Cardiac muscle cell (in vitro differentiated cells and primary cell): ENCODE measurements at regions not wholly inside any gene's neighbourhood (a gene's known extent, or its start where the extent isn't known, plus 50 kb on each side); places are given as distances from the start of the nearest gene placed in this dataset.

Experiments used
- DNase-seq, 2 donors: peaks; one replicate each; pipeline versions ENCODE4 v3.0.0 to v3.0.0-alpha.2; 2010 to 2017; ENCODE audit warnings: low read depth in 1 of 2, low spot score in 1 of 2
- H3K27ac ChIP-seq: fragments of 200-600 bp; sonication (generic); 2 replicates; pipeline ENCODE4 v1.5.1; 2016
- H3K27me3 ChIP-seq: fragments of 200-600 bp; sonication (generic); 2 replicates; pipeline ENCODE4 v1.6.0; 2016; ENCODE audit warnings: control low read depth
- H3K36me3 ChIP-seq: fragments of 200-600 bp; sonication (generic); 2 replicates; pipeline ENCODE4 v1.5.1; 2016; ENCODE audit warnings: control low read depth
- H3K4me1 ChIP-seq: fragments of 200-600 bp; sonication (generic); 2 replicates; pipeline ENCODE4 v1.8.1; 2017; ENCODE audit warnings: low read depth, mild to moderate bottlenecking, mixed run types
- H3K4me3 ChIP-seq: fragments of 200-600 bp; sonication (generic); 2 replicates; pipeline ENCODE4 v1.5.1; 2016; ENCODE audit warnings: mild to moderate bottlenecking
- H3K9me3 ChIP-seq: fragments of 200-600 bp; sonication (generic); 2 replicates; pipeline ENCODE4 v1.5.1; 2017; ENCODE audit warnings: low read depth, mild to moderate bottlenecking, control low read depth
- TF ChIP-seq, protein P1 (sequence below): IDR thresholded peaks from 2 replicates; pipeline ENCODE4 v1.5.1; 2012; ENCODE audit warnings: low read depth, mild to moderate bottlenecking, low read length

DNA sequence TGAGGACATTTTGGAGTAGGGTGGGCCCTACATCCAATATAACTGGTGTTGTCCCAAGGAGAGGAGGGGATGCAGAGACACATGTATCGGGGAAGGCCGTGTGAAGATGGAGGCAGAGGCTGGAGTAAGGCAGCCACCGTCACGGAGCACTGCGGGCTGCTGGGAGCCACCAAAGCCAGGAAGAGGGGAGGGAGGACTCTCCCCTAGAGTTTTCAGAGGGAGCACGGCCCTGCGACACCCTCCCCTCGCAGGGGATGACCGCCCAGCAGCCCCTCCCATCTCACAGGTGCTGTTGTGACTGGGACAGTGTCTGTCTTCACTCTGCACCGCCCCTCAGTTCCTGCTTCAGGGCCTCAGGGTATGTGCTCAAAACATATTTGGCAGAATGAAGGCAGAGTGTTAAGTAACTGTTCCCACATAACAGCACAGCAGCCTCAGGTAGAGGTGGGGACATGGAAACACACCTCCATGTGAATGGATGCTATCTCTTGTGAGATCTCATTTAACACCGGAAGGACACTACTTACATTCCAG lies 82.2 kb downstream of the RBFOX3 start:
- no peak for DNase-seq

DNA sequence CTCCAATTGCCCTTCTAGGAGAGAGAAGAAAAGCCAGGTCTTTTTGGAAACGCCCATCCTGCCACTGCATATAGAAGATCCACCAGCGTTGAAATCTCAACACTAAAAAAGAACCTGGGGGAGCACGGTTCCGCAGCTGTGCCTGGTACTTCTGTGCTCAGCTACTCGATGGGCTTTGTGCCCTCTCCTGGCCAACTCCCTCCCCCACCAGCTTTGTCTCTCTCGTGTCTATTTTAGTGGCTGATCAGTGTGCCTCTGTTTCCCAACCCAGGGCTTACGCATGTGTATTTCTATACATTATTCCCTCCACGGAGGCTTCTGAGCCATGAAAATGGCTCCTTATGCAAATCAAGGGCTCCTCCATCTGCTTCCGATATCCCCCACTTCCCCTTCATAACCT lies 83.5 kb downstream of the RBFOX3 start:
- no peak overlapping the region for H3K27ac ChIP-seq
- TF ChIP-seq, protein P1, sequence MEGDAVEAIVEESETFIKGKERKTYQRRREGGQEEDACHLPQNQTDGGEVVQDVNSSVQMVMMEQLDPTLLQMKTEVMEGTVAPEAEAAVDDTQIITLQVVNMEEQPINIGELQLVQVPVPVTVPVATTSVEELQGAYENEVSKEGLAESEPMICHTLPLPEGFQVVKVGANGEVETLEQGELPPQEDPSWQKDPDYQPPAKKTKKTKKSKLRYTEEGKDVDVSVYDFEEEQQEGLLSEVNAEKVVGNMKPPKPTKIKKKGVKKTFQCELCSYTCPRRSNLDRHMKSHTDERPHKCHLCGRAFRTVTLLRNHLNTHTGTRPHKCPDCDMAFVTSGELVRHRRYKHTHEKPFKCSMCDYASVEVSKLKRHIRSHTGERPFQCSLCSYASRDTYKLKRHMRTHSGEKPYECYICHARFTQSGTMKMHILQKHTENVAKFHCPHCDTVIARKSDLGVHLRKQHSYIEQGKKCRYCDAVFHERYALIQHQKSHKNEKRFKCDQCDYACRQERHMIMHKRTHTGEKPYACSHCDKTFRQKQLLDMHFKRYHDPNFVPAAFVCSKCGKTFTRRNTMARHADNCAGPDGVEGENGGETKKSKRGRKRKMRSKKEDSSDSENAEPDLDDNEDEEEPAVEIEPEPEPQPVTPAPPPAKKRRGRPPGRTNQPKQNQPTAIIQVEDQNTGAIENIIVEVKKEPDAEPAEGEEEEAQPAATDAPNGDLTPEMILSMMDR = no peak

More for the DNA sequence above, 82.2 kb downstream of the RBFOX3 start:
- peaks cover 9% of the 10 kb centered on the region for H3K27me3 ChIP-seq
- H3K4me3 ChIP-seq = no peak overlapping the region
- H3K4me1 ChIP-seq = no peaks in the 10 kb centered on the region
- TF ChIP-seq, protein P1 = no peak
- no peak overlapping the region for H3K27ac ChIP-seq
- H3K9me3 ChIP-seq = no peaks in the 10 kb centered on the region
- no peaks in the 10 kb centered on the region for H3K36me3 ChIP-seq

DNA sequence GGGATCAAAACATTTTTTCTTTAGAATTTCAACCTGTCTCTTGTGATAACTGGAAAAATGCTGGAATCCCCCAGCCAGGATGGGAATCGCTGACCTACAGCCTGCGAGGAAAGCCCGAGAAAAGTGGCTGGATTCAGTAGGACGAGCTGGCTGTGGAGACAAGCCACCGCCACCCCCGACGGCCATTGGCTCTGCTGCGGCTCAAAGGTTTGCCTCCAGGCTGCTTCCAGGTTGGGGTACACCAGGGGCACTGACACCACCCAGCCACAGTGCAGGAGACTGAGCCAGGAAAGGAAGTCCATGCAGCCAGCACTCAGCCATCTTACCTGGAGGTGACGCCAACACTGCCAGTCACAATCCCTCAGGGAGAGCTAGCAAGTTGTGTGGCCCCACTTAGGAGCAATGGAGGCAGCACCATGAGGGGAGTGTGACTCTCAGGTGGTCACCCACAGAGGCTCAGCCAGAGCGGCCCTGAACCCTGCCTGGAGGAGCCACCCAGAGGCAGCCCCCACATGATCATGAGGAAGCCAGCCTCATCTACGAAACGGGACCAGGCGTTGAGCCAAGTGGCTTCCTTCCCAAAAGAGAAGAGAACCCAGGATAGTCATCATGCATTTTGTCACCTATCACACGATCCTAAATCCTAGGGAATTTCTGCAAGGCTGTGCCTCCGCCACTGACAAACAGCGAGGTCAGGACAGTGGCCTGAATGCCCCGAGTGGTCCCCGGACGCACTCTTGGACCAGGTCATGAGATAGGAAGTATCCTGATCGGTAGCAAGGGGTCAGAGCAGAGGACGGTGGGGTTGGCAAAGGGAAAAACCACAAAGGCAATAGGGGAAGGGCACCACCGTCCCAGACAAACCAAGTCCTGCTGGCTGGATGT lies 84.8 kb downstream of the RBFOX3 start:
- H3K36me3 ChIP-seq = no peaks in the 10 kb centered on the region
- no peaks in the 10 kb centered on the region for H3K4me1 ChIP-seq
- TF ChIP-seq, protein P1 = no peak
- H3K9me3 ChIP-seq = no peaks in the 10 kb centered on the region
- H3K27ac ChIP-seq = no peak overlapping the region
- peaks cover 9% of the 10 kb centered on the region for H3K27me3 ChIP-seq
- no peak overlapping the region for H3K4me3 ChIP-seq
- DNase-seq = no peak

More for the DNA sequence above, 83.5 kb downstream of the RBFOX3 start:
- DNase-seq = no peak
- Histone ChIP-seq H3K4me3 (no peak overlapping the region), H3K9me3 (no peaks in the 10 kb centered on the region), H3K4me1 (no peaks in the 10 kb centered on the region), H3K36me3 (no peaks in the 10 kb centered on the region), H3K27me3 (peaks cover 9% of the 10 kb centered on the region)

DNA sequence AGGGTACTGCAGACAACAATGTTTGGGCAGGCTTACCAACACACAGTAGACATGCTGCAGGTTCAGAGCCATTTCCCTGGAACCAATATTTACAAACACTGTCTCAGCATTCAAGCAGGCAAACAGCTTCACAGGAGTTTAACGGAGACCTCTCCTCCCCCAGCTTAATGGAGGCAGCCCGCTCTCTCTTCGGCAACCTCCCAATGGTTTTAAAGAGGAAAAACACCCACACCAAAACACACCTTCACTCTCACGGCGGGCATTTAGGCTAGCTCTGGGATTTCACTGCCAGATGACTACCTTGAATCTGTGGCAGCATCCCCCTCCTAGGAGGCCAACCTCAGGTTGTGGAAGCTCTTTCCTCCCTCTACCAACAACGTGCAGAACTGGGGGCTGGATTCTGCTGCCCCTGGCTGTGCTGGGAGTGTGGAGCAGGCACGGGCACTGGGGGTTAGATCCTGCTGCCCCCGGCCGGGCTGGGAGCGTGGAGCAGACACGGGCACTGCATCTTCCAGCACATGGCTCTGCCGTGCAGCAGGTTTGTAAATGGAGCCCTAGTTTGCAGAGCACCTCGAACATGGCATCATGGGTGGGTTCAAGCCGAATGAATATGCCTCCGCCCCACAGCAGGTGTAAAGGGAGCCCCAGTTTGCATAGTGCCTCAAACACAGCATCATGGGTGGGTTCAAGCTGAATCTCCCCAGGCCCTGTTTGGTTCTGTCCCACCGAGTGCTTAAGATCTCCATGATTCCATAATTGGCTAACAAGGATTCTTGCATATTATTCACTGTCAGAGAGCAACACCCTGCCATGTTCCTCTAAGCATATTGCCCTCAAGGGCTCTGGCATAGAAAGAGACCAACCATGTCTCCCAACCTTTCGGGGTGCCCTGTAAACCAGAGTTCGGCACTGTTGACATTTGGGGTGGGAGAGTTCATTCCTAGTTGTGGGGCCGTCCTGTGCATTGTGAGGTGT lies 86.4 kb downstream of the RBFOX3 start:
- Histone ChIP-seq H3K4me1 (no peaks in the 10 kb centered on the region), H3K9me3 (no peaks in the 10 kb centered on the region), H3K27me3 (peaks cover 6% of the 10 kb centered on the region), H3K27ac (no peak overlapping the region), H3K36me3 (no peaks in the 10 kb centered on the region), H3K4me3 (no peak overlapping the region)
- no peak for DNase-seq
- TF ChIP-seq, protein P1 = no peak

DNA sequence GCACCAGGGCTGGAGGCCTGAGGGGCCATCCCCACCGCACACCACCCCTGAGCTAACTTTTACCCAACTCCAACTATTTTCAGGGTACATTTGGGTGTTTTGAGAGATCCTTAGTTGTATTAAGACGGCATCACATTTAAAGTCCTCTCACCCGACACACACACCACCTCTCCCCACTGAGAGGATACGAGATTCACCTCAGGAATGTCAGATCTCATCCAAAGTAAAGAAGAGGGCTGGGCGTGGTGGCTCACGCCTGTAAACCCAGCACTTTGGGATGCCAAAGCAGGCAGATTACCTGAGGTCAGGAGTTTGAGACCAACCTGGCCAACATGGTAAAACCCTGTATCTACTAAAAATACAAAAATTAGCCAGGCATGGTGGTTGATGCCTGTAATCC lies 88.4 kb downstream of the RBFOX3 start:
- TF ChIP-seq, protein P1 = no peak
- H3K4me3 ChIP-seq = no peak overlapping the region
- H3K9me3 ChIP-seq = no peaks in the 10 kb centered on the region
- no peak for DNase-seq
- H3K4me1 ChIP-seq = no peaks in the 10 kb centered on the region
- peaks cover 6% of the 10 kb centered on the region for H3K27me3 ChIP-seq
- no peaks in the 10 kb centered on the region for H3K36me3 ChIP-seq
- H3K27ac ChIP-seq = no peak overlapping the region
